Stomach (tissue), 8 donors: ENCODE measurements at regions not wholly inside any gene's neighbourhood (a gene's known extent, or its start where the extent isn't known, plus 50 kb on each side); places are given as distances from the start of the nearest gene placed in this dataset.
"Not testable (repeated sequence)": the region's sequence is repeated elsewhere in the genome, so short reads cannot be mapped to it uniquely, and the experiment has no call there.

ENCODE experiments used
- DNase-seq, 2 donors: peaks; one replicate each; pipeline versions ENCODE4 v3.0.0 to v3.0.0-alpha.2; 2013 to 2019
- H3K27ac ChIP-seq, 5 donors: fragments of 200-600 bp in 4 of 5; sonication (generic) in 4 of 5; one replicate each; pipeline ENCODE4 v1.5.1; 2013 to 2019; ENCODE audit warnings: mild to moderate bottlenecking in 1 of 5, moderate library complexity in 1 of 5
- H3K27me3 ChIP-seq, 3 donors: fragments of 200-600 bp; sonication (generic); one replicate each; pipeline ENCODE4 v1.5.1; 2017 to 2019; ENCODE audit warnings: mixed run types in 1 of 3
- H3K36me3 ChIP-seq, 4 donors: fragments of 200-600 bp; sonication (generic); 1 replicate in 3 of 4; 2 replicates in 1 of 4; pipeline ENCODE4 v1.5.1; 2016 to 2019
- H3K4me1 ChIP-seq, 4 donors: fragments of 200-600 bp; sonication (generic); one replicate each; pipeline ENCODE4 v1.5.1; 2016 to 2019
- H3K4me3 ChIP-seq, 4 donors: fragments of 200-600 bp; sonication (generic) in 3 of 4; one replicate each; pipeline ENCODE4 v1.5.1; 2016 to 2019; ENCODE audit warnings: mild to moderate bottlenecking in 1 of 4
- H3K9me3 ChIP-seq, 4 donors: fragments of 200-600 bp; sonication (generic); one replicate each; pipeline ENCODE4 v1.5.1; 2016 to 2019
- EP300 ChIP-seq: sonication (generic); formaldehyde crosslinking; IDR thresholded peaks from one replicate; pipeline ENCODE4 v1.6.1; 2017; ENCODE audit warnings: antibody characterized with exemption
- POLR2A ChIP-seq, 4 donors: fragments of 450-650 bp; IDR thresholded peaks; one replicate each; pipeline ENCODE4 v1.6.1; 2016; ENCODE audit warnings: antibody characterized with exemption in 4 of 4, control low read depth in 2 of 4, mild to moderate bottlenecking in 1 of 4, moderate library complexity in 1 of 4
- POLR2AphosphoS5 ChIP-seq, 3 donors: sonication (generic); formaldehyde crosslinking; IDR thresholded peaks; one replicate each; pipeline ENCODE4 v1.6.1; 2016; ENCODE audit warnings: antibody characterized with exemption in 3 of 3
- WGBS, 5 donors: extraction: QIAGEN DNeasy Blood & Tissue Kit in 3 of 5; methylation state at CpG; one replicate each; pipeline versions ENCODE4 v1.1.5 to v1.1.7; 2013 to 2018; 5-methylcytosine and 5-hydroxymethylcytosine counted together
- intact Hi-C: fragments of 100-400 bp; cut with DNase I; formaldehyde crosslinking; loops from one replicate; pipeline ENCODE4 v1.15.1; 2023; ENCODE audit warnings: low total_unique reads
- TF ChIP-seq, protein P1 (sequence below), 7 experiments: fragments of 450-650 bp in 4 of 7; fragments of 200-600 bp in 3 of 7; sonication (generic) in 3 of 7; IDR thresholded peaks; one replicate each; pipeline ENCODE4 v1.5.1; 2016 to 2019; ENCODE audit warnings: antibody characterized with exemption in 7 of 7, control low read depth in 2 of 7, mild to moderate bottlenecking in 1 of 7
- donor health status: healthy with polysubstance abuse.
- donor health status: Bipolar disorder and iron deficiency.
- donor health status: healthy.

DNA sequence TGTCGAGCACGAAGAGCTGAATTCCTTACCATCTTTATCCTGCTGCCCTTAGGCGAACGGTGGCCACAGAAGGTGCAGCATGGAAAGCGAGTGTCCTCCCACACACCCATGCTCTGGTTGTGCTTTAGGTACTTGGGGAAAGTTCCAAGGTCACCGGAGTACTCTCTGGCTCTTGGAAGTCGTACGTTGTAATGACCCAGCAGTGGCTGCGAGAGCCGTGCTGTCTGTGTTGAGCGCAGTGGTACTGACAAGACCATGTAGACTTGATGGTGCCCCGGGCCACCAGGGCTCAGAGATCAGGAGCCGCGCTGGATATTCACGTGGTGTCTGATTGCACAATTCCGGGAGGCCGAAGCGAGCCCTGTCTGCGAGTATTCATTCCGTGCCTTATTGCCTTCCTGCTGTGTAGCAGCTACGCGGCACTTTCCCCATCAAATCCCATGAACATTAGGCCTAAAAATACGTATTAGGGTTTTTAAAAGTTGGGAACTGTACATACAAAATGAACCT lies 222.0 kb downstream of the ZNF516 start:
- H3K27me3 ChIP-seq: no peaks in the 10 kb centered on the region
- WGBS, 5 donors: 91 to 96% (median 95%) methylated on average over 23 of the region's 23 CpGs
- no peaks in the 10 kb centered on the region for H3K9me3 ChIP-seq
- DNase-seq: no peak
- intact Hi-C loops: no loop called here
- TF ChIP-seq, protein P1, sequence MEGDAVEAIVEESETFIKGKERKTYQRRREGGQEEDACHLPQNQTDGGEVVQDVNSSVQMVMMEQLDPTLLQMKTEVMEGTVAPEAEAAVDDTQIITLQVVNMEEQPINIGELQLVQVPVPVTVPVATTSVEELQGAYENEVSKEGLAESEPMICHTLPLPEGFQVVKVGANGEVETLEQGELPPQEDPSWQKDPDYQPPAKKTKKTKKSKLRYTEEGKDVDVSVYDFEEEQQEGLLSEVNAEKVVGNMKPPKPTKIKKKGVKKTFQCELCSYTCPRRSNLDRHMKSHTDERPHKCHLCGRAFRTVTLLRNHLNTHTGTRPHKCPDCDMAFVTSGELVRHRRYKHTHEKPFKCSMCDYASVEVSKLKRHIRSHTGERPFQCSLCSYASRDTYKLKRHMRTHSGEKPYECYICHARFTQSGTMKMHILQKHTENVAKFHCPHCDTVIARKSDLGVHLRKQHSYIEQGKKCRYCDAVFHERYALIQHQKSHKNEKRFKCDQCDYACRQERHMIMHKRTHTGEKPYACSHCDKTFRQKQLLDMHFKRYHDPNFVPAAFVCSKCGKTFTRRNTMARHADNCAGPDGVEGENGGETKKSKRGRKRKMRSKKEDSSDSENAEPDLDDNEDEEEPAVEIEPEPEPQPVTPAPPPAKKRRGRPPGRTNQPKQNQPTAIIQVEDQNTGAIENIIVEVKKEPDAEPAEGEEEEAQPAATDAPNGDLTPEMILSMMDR (IDR thresholded peaks at IDR 0.05): no peak
- TF ChIP-seq EP300 (no peak), POLR2AphosphoS5 (IDR thresholded peaks at IDR 0.05) (no peak), POLR2A (IDR thresholded peaks at IDR 0.05) (no peak)
- no peaks in the 10 kb centered on the region for H3K4me1 ChIP-seq
- no peaks in the 10 kb centered on the region for H3K36me3 ChIP-seq
- H3K27ac ChIP-seq: no peak overlapping the region
- H3K4me3 ChIP-seq: no peak overlapping the region

DNA sequence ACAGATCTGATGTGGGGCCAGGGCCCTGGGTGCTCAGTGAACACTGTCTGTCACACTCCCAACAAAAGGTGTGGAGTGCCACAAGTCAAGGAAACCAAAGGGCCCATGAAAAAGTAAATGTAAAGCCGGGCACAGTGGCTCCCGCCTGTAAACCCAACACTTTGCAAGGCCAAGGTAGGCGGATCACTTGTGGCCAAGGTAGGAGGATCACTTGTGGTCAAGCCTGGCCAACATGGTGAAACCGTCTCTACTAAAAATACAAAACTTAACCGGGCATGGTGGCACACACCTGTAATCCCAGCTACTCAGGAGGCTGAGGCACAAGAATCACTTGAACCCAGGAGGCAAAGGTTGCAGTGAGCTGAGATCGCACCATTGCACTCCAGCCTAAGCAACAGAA lies 227.6 kb downstream of the ZNF516 start:
- intact Hi-C loops, H3K9me3 ChIP-seq, H3K27me3 ChIP-seq, DNase-seq, H3K27ac ChIP-seq, H3K36me3 ChIP-seq, H3K4me3 ChIP-seq: not testable (repeated sequence)
- 91 to 98% (median 95%) methylated on average over 6 of the region's 6 CpGs for WGBS, 5 donors
- H3K4me1 ChIP-seq: peaks cover 0 to 35% (median 14%) of the 10 kb centered on the region in 4 donors

DNA sequence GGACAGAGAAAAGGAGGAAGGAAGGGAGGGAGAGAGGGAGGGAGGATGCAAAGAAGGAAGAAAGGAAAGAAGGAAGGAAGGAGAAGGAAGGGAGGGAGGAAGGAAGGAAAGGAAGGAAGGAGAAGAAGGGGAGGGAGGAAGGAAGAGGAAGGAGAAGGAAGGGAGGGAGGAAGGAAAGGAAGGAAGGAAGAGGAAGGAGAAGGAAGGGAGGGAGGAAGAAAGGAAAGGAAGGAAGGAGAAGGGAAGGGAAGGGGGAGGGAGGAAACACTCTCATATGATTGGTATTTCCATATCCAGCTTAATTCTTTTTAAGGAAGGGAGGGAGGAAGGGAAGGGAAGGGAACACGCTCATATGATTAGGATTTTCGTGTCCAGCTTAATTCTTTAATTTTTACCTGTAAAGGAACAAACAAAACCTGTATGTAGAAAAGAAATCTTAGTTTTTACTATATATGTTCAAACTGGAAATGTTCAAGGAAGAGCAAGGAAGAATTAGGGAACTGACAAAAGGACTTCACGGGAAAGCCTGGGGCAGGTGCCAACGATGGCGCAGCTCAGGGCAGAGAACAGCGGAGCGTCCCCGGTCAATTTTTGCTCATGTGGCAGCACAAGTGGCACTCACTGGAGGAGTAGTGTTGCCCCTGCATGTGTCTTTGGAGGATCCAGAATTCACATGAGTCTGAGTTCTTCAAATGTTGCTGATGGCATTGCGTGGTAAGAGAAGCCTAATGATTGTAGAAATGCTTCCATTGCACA lies 228.6 kb downstream of the ZNF516 start:
- peaks cover 0 to 35% (median 14%) of the 10 kb centered on the region in 4 donors for H3K4me1 ChIP-seq
- H3K4me3 ChIP-seq: peak overlapping the region; percentile 17 to 29 (median 23)
- no peaks in the 10 kb centered on the region for H3K9me3 ChIP-seq
- peak overlapping the region in 4 of 5 donors; percentile 72 to 87 (median 86) for H3K27ac ChIP-seq
- intact Hi-C loops: no loop called here
- no peaks in the 10 kb centered on the region for H3K36me3 ChIP-seq
- 91 to 96% (median 94%) methylated on average over 9 of the region's 9 CpGs for WGBS, 5 donors
- H3K27me3 ChIP-seq: no peaks in the 10 kb centered on the region
- TF ChIP-seq POLR2AphosphoS5 (IDR thresholded peaks at IDR 0.05): no peak
- TF ChIP-seq EP300: no peak
- no peak for TF ChIP-seq POLR2A (IDR thresholded peaks at IDR 0.05)
- TF ChIP-seq, protein P1 (IDR thresholded peaks at IDR 0.05): no peak
- no peak for DNase-seq

DNA sequence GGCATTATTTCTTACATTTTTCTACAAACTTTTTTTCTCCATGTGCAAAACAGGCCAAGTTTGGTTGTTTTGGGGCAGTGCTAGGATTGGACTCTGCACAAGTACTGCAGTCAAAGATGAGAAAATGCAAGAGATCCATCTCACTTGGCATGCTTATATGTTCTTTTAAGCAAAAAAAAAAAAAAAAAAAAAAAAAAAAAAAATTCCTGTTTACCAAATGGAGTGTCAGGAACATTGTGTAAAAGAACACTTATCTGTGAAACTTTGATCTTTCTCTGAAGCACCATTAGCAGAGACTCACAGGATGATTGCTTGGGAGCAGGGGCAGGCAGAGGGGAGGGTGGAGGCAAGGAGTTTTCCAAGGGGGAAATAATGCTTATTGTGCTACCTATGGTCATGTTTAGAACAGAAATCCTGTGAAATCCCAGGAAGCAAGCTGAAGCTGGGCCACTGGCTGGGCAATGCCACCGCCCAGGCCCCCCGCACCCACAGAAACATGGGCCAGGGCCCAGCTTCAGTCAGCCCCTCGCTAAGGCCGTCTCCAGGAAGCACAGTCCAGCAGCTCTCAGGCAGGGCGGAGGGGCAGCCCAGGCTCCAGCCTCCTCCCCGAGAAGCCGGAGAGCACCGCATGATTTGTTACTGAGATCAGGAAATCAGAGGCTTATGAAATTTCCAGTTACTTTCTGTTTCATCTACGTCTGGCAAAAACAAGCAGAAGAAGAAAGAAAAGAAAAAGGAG lies 229.4 kb downstream of the ZNF516 start:
- Histone ChIP-seq H3K36me3 (no peaks in the 10 kb centered on the region), H3K4me3 (peak overlapping the region; percentile 17 to 29 (median 23)), H3K4me1 (peaks cover 0 to 35% (median 14%) of the 10 kb centered on the region in 4 donors), H3K9me3 (no peaks in the 10 kb centered on the region), H3K27me3 (no peaks in the 10 kb centered on the region), H3K27ac (peak overlapping the region; percentile 72 to 87 (median 85))
- no peak for TF ChIP-seq POLR2A (IDR thresholded peaks at IDR 0.05)
- no peak for TF ChIP-seq POLR2AphosphoS5 (IDR thresholded peaks at IDR 0.05)
- TF ChIP-seq, protein P1 (IDR thresholded peaks at IDR 0.05): no peak
- TF ChIP-seq EP300: no peak
- DNase-seq: peak in 1 of 2 donors; percentile 77
- intact Hi-C loops: no loop called here
- WGBS, 5 donors: 21 to 38% (median 26%) methylated on average over 9 of the region's 9 CpGs
